ENCODE measurements at regions not wholly inside any gene's neighbourhood (a gene's known extent, or its start where the extent isn't known, plus 50 kb on each side); places are given as distances from the start of the nearest gene placed in this dataset.

DNA sequence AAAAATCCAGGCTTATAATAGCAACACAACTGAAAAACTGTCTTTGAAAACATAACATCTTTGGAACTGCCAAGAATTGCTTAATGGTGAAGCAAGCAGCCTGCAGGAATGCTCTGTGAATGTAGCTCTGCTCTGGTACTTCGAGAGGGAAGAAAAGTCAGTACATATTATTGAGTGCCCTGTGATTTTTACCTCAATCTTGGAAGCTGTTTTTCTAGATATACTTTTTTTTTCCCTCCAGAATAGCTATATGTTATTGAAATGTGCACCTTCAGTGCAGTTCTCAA lies 508.1 kb downstream of the PCNX1 start:
- Histone ChIP-seq H3K27me3 (replicated peaks in 1 of 7) (no peaks in the 10 kb centered on the region), H3K4me1 (peaks cover 0 to 74% (median 37%) of the 10 kb centered on the region in 6 donors), H3K27ac (peak overlapping the region; percentile 6 to 75 (median 55)), H3K36me3 (peaks cover 0 to 16% (median 0%) of the 10 kb centered on the region in 6 donors), H3K4me3 (no peak overlapping the region), H3K9me3 (no peaks in the 10 kb centered on the region)
- DNase-seq, result no peak
- 61 to 78% (median 70%) methylated on average over 1 of the region's 1 CpG for WGBS, 5 donors
- intact Hi-C loops (cut with DNase I; ENCODE audit: low total_unique reads), result no loop called here
- TF ChIP-seq, protein P1, sequence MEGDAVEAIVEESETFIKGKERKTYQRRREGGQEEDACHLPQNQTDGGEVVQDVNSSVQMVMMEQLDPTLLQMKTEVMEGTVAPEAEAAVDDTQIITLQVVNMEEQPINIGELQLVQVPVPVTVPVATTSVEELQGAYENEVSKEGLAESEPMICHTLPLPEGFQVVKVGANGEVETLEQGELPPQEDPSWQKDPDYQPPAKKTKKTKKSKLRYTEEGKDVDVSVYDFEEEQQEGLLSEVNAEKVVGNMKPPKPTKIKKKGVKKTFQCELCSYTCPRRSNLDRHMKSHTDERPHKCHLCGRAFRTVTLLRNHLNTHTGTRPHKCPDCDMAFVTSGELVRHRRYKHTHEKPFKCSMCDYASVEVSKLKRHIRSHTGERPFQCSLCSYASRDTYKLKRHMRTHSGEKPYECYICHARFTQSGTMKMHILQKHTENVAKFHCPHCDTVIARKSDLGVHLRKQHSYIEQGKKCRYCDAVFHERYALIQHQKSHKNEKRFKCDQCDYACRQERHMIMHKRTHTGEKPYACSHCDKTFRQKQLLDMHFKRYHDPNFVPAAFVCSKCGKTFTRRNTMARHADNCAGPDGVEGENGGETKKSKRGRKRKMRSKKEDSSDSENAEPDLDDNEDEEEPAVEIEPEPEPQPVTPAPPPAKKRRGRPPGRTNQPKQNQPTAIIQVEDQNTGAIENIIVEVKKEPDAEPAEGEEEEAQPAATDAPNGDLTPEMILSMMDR (IDR thresholded peaks at IDR 0.05 in 8 of 11, conservative IDR thresholded peaks at IDR 0.05 in 3 of 11), result no peak
- TF ChIP-seq POLR2AphosphoS5 (IDR thresholded peaks at IDR 0.05) (no peak), POLR2A (IDR thresholded peaks at IDR 0.05) (no peak)

DNA sequence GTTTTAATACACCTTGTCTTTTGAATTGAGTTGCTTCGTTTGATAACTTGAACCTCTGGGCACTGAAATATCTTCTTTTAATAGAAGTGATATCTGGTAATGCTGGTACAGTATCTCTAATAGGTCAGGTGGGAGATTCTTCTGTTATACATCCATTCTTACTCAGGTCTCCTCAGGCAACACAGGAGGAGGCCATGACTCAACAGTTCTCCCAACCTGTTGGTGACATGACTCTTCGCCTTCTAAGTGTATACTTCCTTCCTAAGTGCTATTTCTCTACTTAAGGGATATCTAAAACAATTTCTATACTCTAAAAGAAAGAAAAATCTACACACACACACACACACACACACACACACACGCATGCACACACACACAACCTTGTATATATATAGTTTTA lies 509.1 kb downstream of the PCNX1 start:
- Histone ChIP-seq H3K4me1 (peaks cover 0 to 64% (median 28%) of the 10 kb centered on the region in 6 donors), H3K27ac (peak overlapping the region in 7 of 8 donors; percentile 3 to 75 (median 58)), H3K27me3 (replicated peaks in 1 of 7) (no peaks in the 10 kb centered on the region), H3K36me3 (peaks cover 0 to 16% (median 0%) of the 10 kb centered on the region in 6 donors), H3K4me3 (no peak overlapping the region), H3K9me3 (no peaks in the 10 kb centered on the region)
- intact Hi-C loops (cut with DNase I; ENCODE audit: low total_unique reads), result no loop called here
- DNase-seq, result no peak
- WGBS, 5 donors, result 79 to 86% (median 81%) methylated on average over 3 of the region's 3 CpGs
- TF ChIP-seq, protein P1 (IDR thresholded peaks at IDR 0.05 in 8 of 11, conservative IDR thresholded peaks at IDR 0.05 in 3 of 11), result no peak
- TF ChIP-seq POLR2AphosphoS5 (IDR thresholded peaks at IDR 0.05), result no peak
- TF ChIP-seq POLR2A (IDR thresholded peaks at IDR 0.05), result no peak

DNA sequence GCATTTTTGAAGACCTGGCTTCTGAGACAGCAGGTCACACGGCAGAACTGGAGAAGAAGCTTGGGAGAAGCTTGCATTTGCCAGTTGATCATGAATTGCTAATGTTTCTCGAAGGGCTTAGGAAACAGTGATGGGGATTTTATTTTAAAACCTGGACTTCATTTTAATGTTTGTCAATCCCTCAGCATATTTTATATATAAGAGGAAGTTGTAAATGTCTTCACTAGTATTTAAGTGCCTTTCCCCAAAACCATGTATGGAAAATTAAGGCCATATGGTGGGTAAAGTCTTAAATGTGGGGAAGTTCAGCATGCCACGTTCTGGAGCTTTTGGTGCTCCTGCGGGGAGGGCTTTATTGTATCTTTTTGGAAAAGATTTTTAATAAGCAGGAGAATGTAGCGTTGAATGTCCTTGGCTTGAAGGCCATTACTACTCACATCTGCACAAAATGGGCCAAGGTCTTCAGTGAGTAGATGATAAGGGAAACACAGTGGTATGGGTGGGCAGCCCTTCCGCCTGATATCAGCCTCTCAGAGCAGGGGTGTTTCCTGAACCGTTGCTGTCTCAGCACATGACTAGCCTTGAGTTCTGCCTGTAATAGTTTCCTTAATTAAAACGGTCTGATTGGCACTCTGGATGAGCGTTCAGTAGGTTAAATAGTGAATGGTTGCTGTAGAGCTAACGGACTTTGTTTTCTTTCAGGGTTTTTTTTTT lies 511.4 kb downstream of the PCNX1 start:
- H3K27ac ChIP-seq, result peak overlapping the region in 7 of 8 donors; percentile 55 to 75 (median 63)
- H3K4me3 ChIP-seq, result no peak overlapping the region
- H3K36me3 ChIP-seq, result peaks cover 0 to 33% (median 0%) of the 10 kb centered on the region in 6 donors
- DNase-seq, result no peak
- WGBS, 5 donors, result 54 to 68% (median 56%) methylated on average over 10 of the region's 10 CpGs
- intact Hi-C loops (cut with DNase I; ENCODE audit: low total_unique reads), result no loop called here
- H3K27me3 ChIP-seq (replicated peaks in 1 of 7), result no peaks in the 10 kb centered on the region
- peaks cover 0 to 47% (median 23%) of the 10 kb centered on the region in 6 donors for H3K4me1 ChIP-seq
- TF ChIP-seq POLR2AphosphoS5 (IDR thresholded peaks at IDR 0.05), result peak in 1 of 3 donors; percentile 90
- TF ChIP-seq POLR2A (IDR thresholded peaks at IDR 0.05), result no peak
- peaks cover 0 to 4% (median under 1%) of the 10 kb centered on the region in 8 donors for H3K9me3 ChIP-seq

DNA sequence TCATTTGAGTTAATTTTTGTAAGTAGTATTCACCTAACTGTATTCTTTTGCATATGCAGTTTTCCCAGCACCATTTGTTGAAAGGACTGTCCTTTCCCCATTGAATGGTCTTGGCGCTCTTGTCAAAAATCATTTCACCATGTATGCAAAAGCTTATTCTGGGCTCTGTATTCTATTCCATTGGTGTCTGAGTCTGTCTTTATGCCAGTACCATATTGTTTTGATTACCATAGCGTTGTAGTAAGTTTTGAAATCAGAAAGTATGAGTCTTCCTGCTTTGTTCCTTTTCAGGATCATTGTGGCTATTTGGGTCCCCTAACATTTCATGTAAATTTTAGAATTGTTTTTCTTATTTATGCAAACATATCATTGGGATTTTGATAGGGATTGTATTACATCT lies 508.7 kb upstream of the RGS6 start:
- WGBS, 5 donors, result 94 to 100% (median 97%) methylated on average over 2 of the region's 2 CpGs
- H3K27ac ChIP-seq, result peak overlapping the region in 1 of 8 donors; percentile 52
- H3K9me3 ChIP-seq, result peaks cover 0 to 43% (median 38%) of the 10 kb centered on the region in 8 donors
- DNase-seq, result no peak
- H3K4me1 ChIP-seq, result peaks cover 0 to 11% (median 5%) of the 10 kb centered on the region in 6 donors
- H3K4me3 ChIP-seq, result no peak overlapping the region
- no peaks in the 10 kb centered on the region for H3K27me3 ChIP-seq (replicated peaks in 1 of 7)
- TF ChIP-seq POLR2A (IDR thresholded peaks at IDR 0.05) (no peak), POLR2AphosphoS5 (IDR thresholded peaks at IDR 0.05) (no peak)
- TF ChIP-seq, protein P1 (IDR thresholded peaks at IDR 0.05 in 8 of 11, conservative IDR thresholded peaks at IDR 0.05 in 3 of 11), result no peak
- H3K36me3 ChIP-seq, result peaks cover 0 to 28% (median 0%) of the 10 kb centered on the region in 6 donors
- intact Hi-C loops (cut with DNase I; ENCODE audit: low total_unique reads), result no loop called here
